ENCODE measurements at regions not wholly inside any gene's neighbourhood (a gene's known extent, or its start where the extent isn't known, plus 50 kb on each side); places are given as distances from the start of the nearest gene placed in this dataset.

DNA sequence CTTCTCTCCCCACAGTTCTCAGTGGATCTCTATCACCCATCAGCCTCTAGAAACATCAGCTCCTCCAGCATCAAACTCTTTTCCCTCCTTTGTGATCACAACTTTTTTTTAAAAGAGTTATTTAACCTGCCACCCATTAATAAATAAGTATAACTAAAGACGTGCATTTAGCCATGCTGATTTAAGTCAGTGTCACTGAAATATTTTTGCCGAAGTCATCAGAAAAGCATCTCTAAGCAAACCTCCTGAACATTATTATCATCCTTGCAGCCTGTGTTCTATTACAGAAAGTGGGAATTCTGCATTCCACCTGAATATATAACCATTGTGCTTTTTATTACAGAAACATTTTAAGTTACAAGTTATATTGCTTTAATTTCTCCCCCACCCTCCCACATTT is 106.2 kb upstream of the ARHGAP28 start:
- intact Hi-C loops (cut with DNase I; ENCODE audit: low total_unique reads): no loop called here
- Histone ChIP-seq H3K27ac (no peak overlapping the region), H3K27me3 (no peaks in the 10 kb centered on the region), H3K36me3 (no peaks in the 10 kb centered on the region), H3K4me3 (no peak overlapping the region), H3K4me1 (peaks cover 0 to 5% of the 10 kb centered on the region in 2 donors), H3K9me3 (no peaks in the 10 kb centered on the region)
- no peak for TF ChIP-seq POLR2AphosphoS5 (IDR thresholded peaks at IDR 0.05)
- TF ChIP-seq POLR2A (IDR thresholded peaks at IDR 0.05): no peak
- TF ChIP-seq, protein P1, sequence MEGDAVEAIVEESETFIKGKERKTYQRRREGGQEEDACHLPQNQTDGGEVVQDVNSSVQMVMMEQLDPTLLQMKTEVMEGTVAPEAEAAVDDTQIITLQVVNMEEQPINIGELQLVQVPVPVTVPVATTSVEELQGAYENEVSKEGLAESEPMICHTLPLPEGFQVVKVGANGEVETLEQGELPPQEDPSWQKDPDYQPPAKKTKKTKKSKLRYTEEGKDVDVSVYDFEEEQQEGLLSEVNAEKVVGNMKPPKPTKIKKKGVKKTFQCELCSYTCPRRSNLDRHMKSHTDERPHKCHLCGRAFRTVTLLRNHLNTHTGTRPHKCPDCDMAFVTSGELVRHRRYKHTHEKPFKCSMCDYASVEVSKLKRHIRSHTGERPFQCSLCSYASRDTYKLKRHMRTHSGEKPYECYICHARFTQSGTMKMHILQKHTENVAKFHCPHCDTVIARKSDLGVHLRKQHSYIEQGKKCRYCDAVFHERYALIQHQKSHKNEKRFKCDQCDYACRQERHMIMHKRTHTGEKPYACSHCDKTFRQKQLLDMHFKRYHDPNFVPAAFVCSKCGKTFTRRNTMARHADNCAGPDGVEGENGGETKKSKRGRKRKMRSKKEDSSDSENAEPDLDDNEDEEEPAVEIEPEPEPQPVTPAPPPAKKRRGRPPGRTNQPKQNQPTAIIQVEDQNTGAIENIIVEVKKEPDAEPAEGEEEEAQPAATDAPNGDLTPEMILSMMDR (IDR thresholded peaks at IDR 0.05): no peak
- no peak for DNase-seq (ENCODE audit: low spot score in 2 of 2)

DNA sequence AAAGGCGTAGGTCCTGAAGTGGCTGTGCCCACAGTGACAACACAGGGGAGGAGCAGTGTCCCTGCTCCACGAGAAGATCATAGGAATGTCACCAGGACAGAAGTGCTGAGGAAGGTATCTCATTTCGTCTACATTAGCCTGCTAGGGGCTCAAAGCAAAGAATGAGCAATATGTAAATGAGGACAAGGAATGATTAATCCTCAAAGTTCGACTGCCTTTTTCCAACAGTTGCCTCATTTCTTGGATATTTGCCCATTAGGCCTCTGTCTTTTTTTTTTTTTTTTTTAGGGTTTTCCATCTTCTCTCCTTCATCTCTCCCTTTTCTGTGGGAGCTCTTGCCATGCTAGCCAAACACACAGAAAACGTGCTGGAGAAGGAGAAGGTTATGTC is 105.2 kb upstream of the ARHGAP28 start:
- Histone ChIP-seq H3K36me3 (no peaks in the 10 kb centered on the region), H3K4me3 (no peak overlapping the region), H3K9me3 (no peaks in the 10 kb centered on the region), H3K4me1 (peaks cover 0 to 5% of the 10 kb centered on the region in 2 donors), H3K27ac (peak overlapping the region; percentile 52 to 78), H3K27me3 (no peaks in the 10 kb centered on the region)
- TF ChIP-seq, protein P1 (IDR thresholded peaks at IDR 0.05): no peak
- no peak for TF ChIP-seq POLR2A (IDR thresholded peaks at IDR 0.05)
- TF ChIP-seq POLR2AphosphoS5 (IDR thresholded peaks at IDR 0.05): no peak
- no peak for DNase-seq (ENCODE audit: low spot score in 2 of 2)
- intact Hi-C loops (cut with DNase I; ENCODE audit: low total_unique reads): no loop called here

DNA sequence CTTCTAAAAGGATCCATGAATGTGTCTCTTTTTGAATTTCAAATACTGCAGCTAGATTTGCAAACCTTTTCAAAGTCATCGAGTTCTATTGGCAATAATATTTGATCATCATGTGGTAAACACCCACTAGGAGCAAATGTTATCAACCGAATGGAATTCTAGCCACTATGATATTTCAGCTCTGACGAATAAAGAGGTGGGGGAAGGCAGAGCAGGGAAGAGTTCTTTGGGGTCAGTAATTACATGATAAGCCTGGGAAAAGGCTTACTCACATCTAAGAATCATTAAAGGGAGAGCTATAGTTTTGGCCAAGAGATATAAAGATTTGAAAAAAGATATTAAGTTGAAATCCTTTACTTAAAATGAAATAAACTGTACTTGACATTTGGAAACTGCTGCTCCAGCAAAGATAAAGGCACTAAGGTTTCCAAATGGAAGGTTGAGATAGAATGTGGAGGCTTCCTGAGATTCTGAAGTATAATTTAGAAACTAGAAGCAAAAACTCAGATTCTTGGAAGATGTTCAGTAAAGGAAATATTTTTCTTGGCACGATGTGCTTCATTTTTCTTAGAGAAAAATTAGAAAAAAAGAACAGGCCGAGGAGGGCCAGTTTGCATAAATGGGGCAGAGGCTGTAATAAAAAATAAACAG is 104.7 kb upstream of the ARHGAP28 start:
- H3K9me3 ChIP-seq: no peaks in the 10 kb centered on the region
- intact Hi-C loops (cut with DNase I; ENCODE audit: low total_unique reads): no loop called here
- H3K4me3 ChIP-seq: no peak overlapping the region
- H3K36me3 ChIP-seq: no peaks in the 10 kb centered on the region
- H3K27ac ChIP-seq: peak overlapping the region; percentile 36 to 52
- H3K4me1 ChIP-seq: peaks cover 0 to 5% of the 10 kb centered on the region in 2 donors
- no peak for DNase-seq (ENCODE audit: low spot score in 2 of 2)
- TF ChIP-seq, protein P1 (IDR thresholded peaks at IDR 0.05): no peak
- no peak for TF ChIP-seq POLR2AphosphoS5 (IDR thresholded peaks at IDR 0.05)
- TF ChIP-seq POLR2A (IDR thresholded peaks at IDR 0.05): no peak
- no peaks in the 10 kb centered on the region for H3K27me3 ChIP-seq

DNA sequence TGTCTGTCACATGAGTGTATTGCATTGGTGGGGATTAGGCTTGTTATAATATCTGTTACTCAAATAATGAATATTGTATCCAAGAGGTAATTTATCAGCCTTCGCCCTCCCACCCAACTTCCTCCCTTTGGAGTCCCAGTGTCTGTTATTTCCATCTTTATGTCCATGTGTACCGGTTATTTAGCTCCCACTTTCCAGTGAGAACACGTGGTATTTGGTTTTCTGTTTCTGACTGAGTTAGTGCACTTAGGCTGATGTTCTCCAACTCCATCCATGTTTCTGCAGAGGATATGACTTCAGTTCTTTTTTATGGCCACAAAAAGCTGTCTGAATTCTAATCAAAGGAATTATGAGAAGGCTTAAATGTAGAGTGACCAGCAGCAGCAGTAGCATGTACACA is 104.0 kb upstream of the ARHGAP28 start:
- Histone ChIP-seq H3K27me3 (no peaks in the 10 kb centered on the region), H3K4me1 (peaks cover 0 to 5% of the 10 kb centered on the region in 2 donors), H3K27ac (peak overlapping the region in 1 of 2 donors; percentile 44), H3K4me3 (no peak overlapping the region), H3K36me3 (no peaks in the 10 kb centered on the region), H3K9me3 (no peaks in the 10 kb centered on the region)
- intact Hi-C loops (cut with DNase I; ENCODE audit: low total_unique reads): no loop called here
- DNase-seq (ENCODE audit: low spot score in 2 of 2): no peak
- TF ChIP-seq POLR2A (IDR thresholded peaks at IDR 0.05) (no peak), POLR2AphosphoS5 (IDR thresholded peaks at IDR 0.05) (no peak)
- TF ChIP-seq, protein P1 (IDR thresholded peaks at IDR 0.05): no peak

DNA sequence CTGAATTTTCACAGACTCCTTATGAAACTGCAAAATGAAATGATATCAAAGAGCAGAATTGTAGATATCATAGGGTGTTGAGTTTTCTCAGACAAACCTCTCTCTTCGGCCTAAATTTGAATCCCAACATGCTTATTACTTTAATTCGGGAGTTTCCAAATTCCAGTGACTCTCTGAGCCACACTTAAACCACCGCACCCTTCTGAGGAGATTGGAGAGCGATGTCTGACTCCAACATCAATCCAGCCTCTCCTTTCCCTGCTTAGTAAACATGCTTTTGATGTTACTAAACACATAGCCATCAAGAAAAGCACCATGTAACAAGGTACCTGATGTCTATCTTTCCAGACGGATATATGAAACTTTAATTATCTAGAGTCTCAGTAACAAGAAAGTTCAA is 103.1 kb upstream of the ARHGAP28 start:
- H3K4me1 ChIP-seq: peaks cover 0 to 5% of the 10 kb centered on the region in 2 donors
- no peak overlapping the region for H3K4me3 ChIP-seq
- no peak overlapping the region for H3K27ac ChIP-seq
- intact Hi-C loops (cut with DNase I; ENCODE audit: low total_unique reads): no loop called here
- no peak for TF ChIP-seq POLR2A (IDR thresholded peaks at IDR 0.05)
- no peak for TF ChIP-seq POLR2AphosphoS5 (IDR thresholded peaks at IDR 0.05)
- TF ChIP-seq, protein P1 (IDR thresholded peaks at IDR 0.05): no peak
- no peaks in the 10 kb centered on the region for H3K9me3 ChIP-seq
- no peaks in the 10 kb centered on the region for H3K36me3 ChIP-seq
- DNase-seq (ENCODE audit: low spot score in 2 of 2): no peak
- no peaks in the 10 kb centered on the region for H3K27me3 ChIP-seq

All from breast epithelium (tissue), 4 donors.